Ishikawa (cell line): ENCODE measurements at regions not wholly inside any gene's neighbourhood (a gene's known extent, or its start where the extent isn't known, plus 50 kb on each side); places are given as distances from the start of the nearest gene placed in this dataset.

Experiments used
- CEBPB ChIP-seq: IDR thresholded peaks from 2 replicates; pipeline ENCODE4 v1.6.1; 2012
- CREB1 ChIP-seq: IDR thresholded peaks from 2 replicates; pipeline ENCODE4 v1.6.1; 2012; ENCODE audit warnings: low read depth
- EGR1 ChIP-seq: IDR thresholded peaks from 2 replicates; pipeline ENCODE4 v1.6.1; 2012
- EP300 ChIP-seq: IDR thresholded peaks from 2 replicates; pipeline ENCODE4 v1.6.1; 2012; ENCODE audit warnings: borderline replicate concordance
- FOXM1 ChIP-seq: IDR thresholded peaks from 2 replicates; pipeline ENCODE4 v1.6.1; 2012; ENCODE audit warnings: low read depth, borderline replicate concordance
- MAX ChIP-seq: IDR thresholded peaks from 2 replicates; pipeline ENCODE4 v1.6.1; 2012
- NFIC ChIP-seq: IDR thresholded peaks from 2 replicates; pipeline ENCODE4 v1.6.1; 2012
- RAD21 ChIP-seq: IDR thresholded peaks from 2 replicates; pipeline ENCODE4 v1.6.1; 2012; ENCODE audit warnings: low read depth
- TAF1 ChIP-seq: IDR thresholded peaks from 2 replicates; pipeline ENCODE4 v1.6.1; 2012; ENCODE audit warnings: low read depth, mild to moderate bottlenecking
- TCF12 ChIP-seq: IDR thresholded peaks from 2 replicates; pipeline ENCODE4 v1.6.1; 2012; ENCODE audit warnings: low read depth
- TEAD4 ChIP-seq: IDR thresholded peaks from 2 replicates; pipeline ENCODE4 v1.6.1; 2012
- USF1 ChIP-seq: IDR thresholded peaks from 2 replicates; pipeline ENCODE4 v1.6.1; 2012
- YY1 ChIP-seq: IDR thresholded peaks from 2 replicates; pipeline ENCODE4 v1.6.1; 2012; ENCODE audit warnings: low read depth
- ZBTB7A ChIP-seq: IDR thresholded peaks from 2 replicates; pipeline ENCODE4 v1.6.1; 2012; ENCODE audit warnings: low read depth
- TF ChIP-seq, protein P1 (sequence below): IDR thresholded peaks from 2 replicates; pipeline ENCODE4 v1.6.1; 2012; ENCODE audit warnings: low read depth, mild to moderate bottlenecking

DNA sequence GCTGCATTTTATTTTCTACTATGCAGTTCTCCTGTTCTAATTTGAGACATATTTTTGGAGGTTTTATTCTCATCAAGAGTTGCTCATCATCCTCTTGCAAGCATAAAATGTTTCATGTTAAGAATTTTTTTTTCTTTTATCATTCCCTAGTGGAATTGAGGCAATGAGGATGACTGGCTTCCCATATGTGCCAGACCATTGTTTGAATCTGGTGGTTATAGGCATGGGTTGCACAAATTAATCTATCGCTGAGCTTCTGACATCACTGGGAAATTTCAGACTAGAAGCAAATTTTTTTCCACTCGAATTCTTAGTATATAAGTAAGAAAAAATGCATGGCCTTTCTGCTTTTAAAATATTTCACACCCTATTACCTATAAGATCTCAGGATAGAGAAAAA is 279.1 kb upstream of the PLSCR5 start:
- TF ChIP-seq EP300, result no peak
- TF ChIP-seq FOXM1, result no peak
- TF ChIP-seq TEAD4, result no peak
- no peak for TF ChIP-seq NFIC
- no peak for TF ChIP-seq RAD21
- no peak for TF ChIP-seq TAF1
- TF ChIP-seq USF1, result no peak
- TF ChIP-seq ZBTB7A, result no peak
- no peak for TF ChIP-seq YY1
- TF ChIP-seq TCF12, result no peak
- no peak for TF ChIP-seq MAX
- TF ChIP-seq, protein P1, sequence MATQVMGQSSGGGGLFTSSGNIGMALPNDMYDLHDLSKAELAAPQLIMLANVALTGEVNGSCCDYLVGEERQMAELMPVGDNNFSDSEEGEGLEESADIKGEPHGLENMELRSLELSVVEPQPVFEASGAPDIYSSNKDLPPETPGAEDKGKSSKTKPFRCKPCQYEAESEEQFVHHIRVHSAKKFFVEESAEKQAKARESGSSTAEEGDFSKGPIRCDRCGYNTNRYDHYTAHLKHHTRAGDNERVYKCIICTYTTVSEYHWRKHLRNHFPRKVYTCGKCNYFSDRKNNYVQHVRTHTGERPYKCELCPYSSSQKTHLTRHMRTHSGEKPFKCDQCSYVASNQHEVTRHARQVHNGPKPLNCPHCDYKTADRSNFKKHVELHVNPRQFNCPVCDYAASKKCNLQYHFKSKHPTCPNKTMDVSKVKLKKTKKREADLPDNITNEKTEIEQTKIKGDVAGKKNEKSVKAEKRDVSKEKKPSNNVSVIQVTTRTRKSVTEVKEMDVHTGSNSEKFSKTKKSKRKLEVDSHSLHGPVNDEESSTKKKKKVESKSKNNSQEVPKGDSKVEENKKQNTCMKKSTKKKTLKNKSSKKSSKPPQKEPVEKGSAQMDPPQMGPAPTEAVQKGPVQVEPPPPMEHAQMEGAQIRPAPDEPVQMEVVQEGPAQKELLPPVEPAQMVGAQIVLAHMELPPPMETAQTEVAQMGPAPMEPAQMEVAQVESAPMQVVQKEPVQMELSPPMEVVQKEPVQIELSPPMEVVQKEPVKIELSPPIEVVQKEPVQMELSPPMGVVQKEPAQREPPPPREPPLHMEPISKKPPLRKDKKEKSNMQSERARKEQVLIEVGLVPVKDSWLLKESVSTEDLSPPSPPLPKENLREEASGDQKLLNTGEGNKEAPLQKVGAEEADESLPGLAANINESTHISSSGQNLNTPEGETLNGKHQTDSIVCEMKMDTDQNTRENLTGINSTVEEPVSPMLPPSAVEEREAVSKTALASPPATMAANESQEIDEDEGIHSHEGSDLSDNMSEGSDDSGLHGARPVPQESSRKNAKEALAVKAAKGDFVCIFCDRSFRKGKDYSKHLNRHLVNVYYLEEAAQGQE, result no peak
- no peak for TF ChIP-seq CREB1

DNA sequence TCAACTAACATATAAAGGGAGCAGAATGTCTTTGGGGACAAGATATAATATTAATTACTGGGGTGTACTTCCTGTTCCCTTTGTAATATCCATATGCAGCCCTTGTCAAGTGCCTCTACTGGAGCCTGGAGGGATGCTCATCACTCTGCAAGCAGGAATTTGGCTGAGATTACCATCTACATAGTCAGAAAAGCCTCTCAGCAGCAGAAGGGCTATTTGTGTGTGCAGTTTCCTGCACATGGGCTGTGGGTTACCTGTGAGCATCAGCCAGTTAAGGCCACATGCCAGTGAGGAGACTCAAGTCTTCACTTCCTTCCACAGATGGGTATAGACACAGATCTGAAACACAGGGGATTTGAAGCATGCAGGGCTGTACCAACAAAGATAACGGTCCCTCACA is 278.1 kb upstream of the PLSCR5 start:
- TF ChIP-seq NFIC, result no peak
- TF ChIP-seq TEAD4, result no peak
- no peak for TF ChIP-seq CREB1
- no peak for TF ChIP-seq EGR1
- TF ChIP-seq, protein P1, result no peak
- no peak for TF ChIP-seq MAX
- TF ChIP-seq EP300, result no peak
- no peak for TF ChIP-seq RAD21
- TF ChIP-seq USF1, result no peak
- no peak for TF ChIP-seq CEBPB
- no peak for TF ChIP-seq TCF12
- TF ChIP-seq YY1, result no peak
- no peak for TF ChIP-seq ZBTB7A
- no peak for TF ChIP-seq FOXM1

- no peak for TF ChIP-seq USF1
Observed at GRCh38 chr3:146881966-146882760, 277.0 kb upstream of the PLSCR5 start.

- no peak for TF ChIP-seq TCF12
- TF ChIP-seq EGR1, result no peak
- no peak for TF ChIP-seq FOXM1
- TF ChIP-seq ZBTB7A, result no peak
- no peak for TF ChIP-seq CREB1
- TF ChIP-seq EP300, result no peak
- TF ChIP-seq NFIC, result no peak
- TF ChIP-seq MAX, result no peak
- no peak for TF ChIP-seq YY1
- no peak for TF ChIP-seq TEAD4
- TF ChIP-seq, protein P1, result no peak
- TF ChIP-seq USF1, result no peak
- no peak for TF ChIP-seq RAD21
- TF ChIP-seq TAF1, result no peak
- TF ChIP-seq CEBPB, result no peak
Observed at GRCh38 chr3:146881356-146881755, 276.2 kb upstream of the PLSCR5 start.
